HepG2 (cell line): ENCODE measurements at regions not wholly inside any gene's neighbourhood (a gene's known extent, or its start where the extent isn't known, plus 50 kb on each side); places are given as distances from the start of the nearest gene placed in this dataset.

Source experiments
- ATAC-seq: fragments of 200-7000 bp; cut with Tn5 transposase; 3 replicates; pipeline ENCODE4 v1.9.1; 2020; ENCODE audit warnings: mild to moderate bottlenecking, moderate library complexity
- BruUV-seq: library from RNA; stranded (reverse); fragments of 400-500 nt; replicated peaks from 2 replicates; lab custom pipeline; 2021; lab: Mats Ljungman, UMichigan
- CTCF ChIA-PET: fragments of 300-600 bp; formaldehyde crosslinking; extraction: SDS; loops from one replicate; lab custom pipeline; 2021; ENCODE audit warnings: low total read pairs, inconsistent platforms, low intra/inter-chr PET ratio; lab: Yijun Ruan, JAX
- POLR2A ChIA-PET: fragments of 350-600 bp; sonication (Branson Sonifier 250); formaldehyde crosslinking; loops from one replicate; lab custom pipeline; 2020; ENCODE audit warnings: antibody characterized with exemption, inconsistent platforms; lab: Yijun Ruan, JAX
- DNase-seq: peaks from one replicate; pipeline ENCODE4 v3.0.0-alpha.2; 2015; ENCODE audit warnings: low spot score
- FAIRE-seq: peaks from 3 replicates; lab custom pipeline; 2011; peaks lifted over from hg19 to GRCh38; lab: Jason Lieb, UNC
- H2AFZ ChIP-seq: one replicate; pipeline ENCODE4 v1.6.1; 2011; ENCODE audit warnings: low read length, inconsistent platforms
- H3K27ac ChIP-seq: fragments of 300-600 bp; 3 replicates; pipeline ENCODE4 v1.8.0; 2011; ENCODE audit warnings: mixed run types, mild to moderate bottlenecking, mixed read lengths, low read length, inconsistent platforms; ENCODE audit not compliant: insufficient read depth; ENCODE audit errors: extremely low read length
- H3K27me3 ChIP-seq, 2 experiments: fragments of 200-600 bp in 1 of 2; 2 replicates in 1 of 2; 3 replicates in 1 of 2; pipeline versions ENCODE4 v1.6.0 to v1.8.0; 2011; ENCODE audit warnings: low read length in 2 of 2, mild to moderate bottlenecking in 2 of 2, moderate library complexity in 2 of 2, inconsistent platforms in 1 of 2; ENCODE audit not compliant: insufficient read depth in 2 of 2, control insufficient read depth in 1 of 2
- H3K36me3 ChIP-seq, 2 experiments: fragments of 200-600 bp in 1 of 2; replicated peaks in 1 of 2; 2 replicates in 1 of 2; 3 replicates in 1 of 2; pipeline versions ENCODE4 v1.5.1 to v1.8.0; 2011; ENCODE audit warnings: low read length in 2 of 2, inconsistent platforms in 1 of 2; ENCODE audit not compliant: insufficient read depth in 2 of 2, control insufficient read depth in 1 of 2
- H3K4me1 ChIP-seq: 2 replicates; pipeline ENCODE4 v1.5.1; 2012; ENCODE audit warnings: low read length, inconsistent platforms; ENCODE audit not compliant: insufficient read depth
- H3K4me2 ChIP-seq: 2 replicates; pipeline ENCODE4 v1.6.0; 2011; ENCODE audit warnings: low read depth, low read length, inconsistent platforms
- H3K4me3 ChIP-seq, 3 experiments: fragments of 200-600 bp in 1 of 3; sonication (generic), shearing (Covaris generic) in 1 of 3; replicated peaks in 1 of 3; 2 replicates each; pipeline ENCODE4 v1.5.1; 2011 to 2016; ENCODE audit warnings: low read length in 3 of 3, inconsistent platforms in 2 of 3, low read depth in 2 of 3, mild to moderate bottlenecking in 2 of 3, control low read depth in 1 of 3, mixed read lengths in 1 of 3; ENCODE audit not compliant: insufficient read depth in 1 of 3
- H3K79me2 ChIP-seq: one replicate; pipeline ENCODE4 v1.6.1; 2011; ENCODE audit warnings: low read length, inconsistent platforms; ENCODE audit not compliant: insufficient read depth
- H3K9ac ChIP-seq: 2 replicates; pipeline ENCODE4 v1.6.0; 2011; ENCODE audit warnings: mild to moderate bottlenecking, low read depth, low read length, inconsistent platforms; ENCODE audit not compliant: insufficient read depth
- H3K9me3 ChIP-seq: 2 replicates; pipeline ENCODE4 v1.5.1; 2012; ENCODE audit warnings: mild to moderate bottlenecking, low read length
- H4K20me1 ChIP-seq: 2 replicates; pipeline ENCODE4 v1.6.0; 2011; ENCODE audit warnings: inconsistent platforms, mild to moderate bottlenecking, low read length, moderate library complexity; ENCODE audit not compliant: insufficient read depth
- CREBL2 ChIP-seq: sonication (generic); formaldehyde crosslinking; IDR thresholded peaks from 2 replicates; pipeline ENCODE4 v1.8.1; 2023; ENCODE audit warnings: missing genetic modification reagents, mild to moderate bottlenecking, borderline replicate concordance
- KAT8 ChIP-seq: IDR thresholded peaks from 2 replicates; pipeline ENCODE4 v1.6.1; 2016; ENCODE audit warnings: missing genetic modification reagents, missing compliant biosample characterization
- PHF21A ChIP-seq: sonication (generic); formaldehyde crosslinking; IDR thresholded peaks from 2 replicates; pipeline ENCODE4 v1.5.0; 2020; ENCODE audit warnings: mild to moderate bottlenecking, missing genetic modification reagents
- ZMAT3 ChIP-seq: sonication (generic); formaldehyde crosslinking; conservative IDR thresholded peaks from 2 replicates; pipeline ENCODE4 v1.7.0; 2021; ENCODE audit warnings: missing genetic modification reagents
- ZNF281 ChIP-seq: sonication (generic); formaldehyde crosslinking; IDR thresholded peaks from 2 replicates; pipeline ENCODE4 v1.4.0; 2020; ENCODE audit warnings: missing genetic modification reagents, borderline replicate concordance
- ZNF460 ChIP-seq: sonication (generic); formaldehyde crosslinking; IDR thresholded peaks from 2 replicates; pipeline ENCODE4 v1.5.1; 2020; ENCODE audit warnings: missing genetic modification reagents, mild to moderate bottlenecking, borderline replicate concordance
- ZNF674 ChIP-seq: sonication (generic); formaldehyde crosslinking; IDR thresholded peaks from 2 replicates; pipeline ENCODE4 v1.5.0; 2020; ENCODE audit warnings: low read depth, mild to moderate bottlenecking, missing genetic modification reagents
- ZNF703 ChIP-seq: sonication (generic); formaldehyde crosslinking; IDR thresholded peaks from 2 replicates; pipeline ENCODE4 v1.5.1; 2020; ENCODE audit warnings: missing genetic modification reagents, mild to moderate bottlenecking, moderate library complexity, borderline replicate concordance
- ZNF75D ChIP-seq: sonication (generic); formaldehyde crosslinking; IDR thresholded peaks from 2 replicates; pipeline ENCODE4 v1.8.1; 2023; ENCODE audit warnings: missing genetic modification reagents, mild to moderate bottlenecking, borderline replicate concordance
- ZNF768 ChIP-seq: sonication (generic); formaldehyde crosslinking; IDR thresholded peaks from 2 replicates; pipeline ENCODE4 v1.4.0; 2020; ENCODE audit warnings: missing genetic modification reagents
- WGBS: methylation state at CpG from one replicate; pipeline ENCODE4 v1.1.6; 2017; ENCODE audit warnings: low lambda C conversion rate; 5-methylcytosine and 5-hydroxymethylcytosine counted together
- in situ Hi-C: cut with HindIII; loops from 2 replicates; pipeline ENCODE4 v1.10.0; 2017; ENCODE audit warnings: low pct_unique_long_range_greater_than_20kb; ENCODE audit not compliant: extremely low pct_ligation_motif_present
- intact Hi-C: fragments of 100-400 bp; cut with micrococcal nuclease; formaldehyde crosslinking; loops from one replicate; pipeline ENCODE4 v1.10.0; 2022; ENCODE audit not compliant: unreplicated experiment
- TF ChIP-seq, protein P1 (sequence below): sonication (generic); formaldehyde crosslinking; IDR thresholded peaks from 2 replicates; pipeline ENCODE4 v1.4.0; 2020; ENCODE audit warnings: missing genetic modification reagents
- TF ChIP-seq, protein P2 (sequence below): sonication (generic); formaldehyde crosslinking; IDR thresholded peaks from 2 replicates; pipeline ENCODE4 v1.8.0; 2022; ENCODE audit warnings: mild to moderate bottlenecking, missing genetic modification reagents, moderate library complexity
- TF ChIP-seq, protein P3 (sequence below): IDR thresholded peaks from 2 replicates; pipeline ENCODE4 v1.6.1; 2016

DNA sequence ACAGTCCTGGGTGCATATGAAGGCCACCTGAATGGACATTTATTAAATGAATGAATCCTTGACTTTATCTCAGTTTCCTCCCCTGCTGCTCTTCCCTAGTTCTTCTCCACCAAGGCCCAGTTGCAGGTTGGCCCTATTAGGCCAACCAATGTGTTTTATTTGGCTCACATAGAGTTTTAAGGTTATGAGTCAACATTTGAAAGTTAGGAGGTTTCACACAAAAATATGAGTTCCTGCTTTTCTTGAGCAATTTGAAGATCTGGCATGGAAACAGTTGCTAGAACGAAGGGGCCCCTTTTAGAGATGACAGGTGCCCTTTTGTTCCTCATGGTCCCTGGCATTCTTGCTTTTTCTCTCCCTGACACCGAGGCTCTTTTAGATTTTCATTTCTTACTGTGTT lies 83.0 kb upstream of the PDZRN3 start:
- ATAC-seq (no peak), DNase-seq (no peak)
- Histone ChIP-seq H3K4me2 (no peak overlapping the region), H3K27ac (no peak overlapping the region), H4K20me1 (no peaks in the 10 kb centered on the region), H3K4me3 (no peak overlapping the region), H3K36me3 (no peaks in the 10 kb centered on the region), H3K79me2 (no peaks in the 10 kb centered on the region), H3K9ac (no peak overlapping the region)
- intact Hi-C loops = no loop called here
- CTCF ChIA-PET = no interaction called here
- BruUV-seq = no TSS peak
- TF ChIP-seq, protein P1, sequence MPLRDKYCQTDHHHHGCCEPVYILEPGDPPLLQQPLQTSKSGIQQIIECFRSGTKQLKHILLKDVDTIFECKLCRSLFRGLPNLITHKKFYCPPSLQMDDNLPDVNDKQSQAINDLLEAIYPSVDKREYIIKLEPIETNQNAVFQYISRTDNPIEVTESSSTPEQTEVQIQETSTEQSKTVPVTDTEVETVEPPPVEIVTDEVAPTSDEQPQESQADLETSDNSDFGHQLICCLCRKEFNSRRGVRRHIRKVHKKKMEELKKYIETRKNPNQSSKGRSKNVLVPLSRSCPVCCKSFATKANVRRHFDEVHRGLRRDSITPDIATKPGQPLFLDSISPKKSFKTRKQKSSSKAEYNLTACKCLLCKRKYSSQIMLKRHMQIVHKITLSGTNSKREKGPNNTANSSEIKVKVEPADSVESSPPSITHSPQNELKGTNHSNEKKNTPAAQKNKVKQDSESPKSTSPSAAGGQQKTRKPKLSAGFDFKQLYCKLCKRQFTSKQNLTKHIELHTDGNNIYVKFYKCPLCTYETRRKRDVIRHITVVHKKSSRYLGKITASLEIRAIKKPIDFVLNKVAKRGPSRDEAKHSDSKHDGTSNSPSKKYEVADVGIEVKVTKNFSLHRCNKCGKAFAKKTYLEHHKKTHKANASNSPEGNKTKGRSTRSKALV (CRISPR knock-in tag) = no peak
- TF ChIP-seq ZNF460 (no peak), CREBL2 (CRISPR knock-in tag) (no peak)
- TF ChIP-seq, protein P2, sequence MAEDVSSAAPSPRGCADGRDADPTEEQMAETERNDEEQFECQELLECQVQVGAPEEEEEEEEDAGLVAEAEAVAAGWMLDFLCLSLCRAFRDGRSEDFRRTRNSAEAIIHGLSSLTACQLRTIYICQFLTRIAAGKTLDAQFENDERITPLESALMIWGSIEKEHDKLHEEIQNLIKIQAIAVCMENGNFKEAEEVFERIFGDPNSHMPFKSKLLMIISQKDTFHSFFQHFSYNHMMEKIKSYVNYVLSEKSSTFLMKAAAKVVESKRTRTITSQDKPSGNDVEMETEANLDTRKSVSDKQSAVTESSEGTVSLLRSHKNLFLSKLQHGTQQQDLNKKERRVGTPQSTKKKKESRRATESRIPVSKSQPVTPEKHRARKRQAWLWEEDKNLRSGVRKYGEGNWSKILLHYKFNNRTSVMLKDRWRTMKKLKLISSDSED (CRISPR knock-in tag) = no peak
- TF ChIP-seq, all 625 proteins: peak for 0
- H3K9me3 ChIP-seq = no peaks in the 10 kb centered on the region
- WGBS = 2% methylated on average over 2 of the region's 2 CpGs
- POLR2A ChIA-PET = no interaction called here
- FAIRE-seq = no peak
- no peaks in the 10 kb centered on the region for H3K4me1 ChIP-seq
- in situ Hi-C loops = no loop called here
- no peak overlapping the region for H2AFZ ChIP-seq
- no peaks in the 10 kb centered on the region for H3K27me3 ChIP-seq

- ChIA-PET POLR2A (no interaction called here), CTCF (no interaction called here)
- H3K9me3 ChIP-seq = no peaks in the 10 kb centered on the region
- H3K36me3 ChIP-seq = no peaks in the 10 kb centered on the region
- in situ Hi-C loops = no loop called here
- intact Hi-C loops = no loop called here
- H3K27me3 ChIP-seq = no peaks in the 10 kb centered on the region
- H2AFZ ChIP-seq = no peak overlapping the region
- FAIRE-seq = no peak
- ATAC-seq = no peak
- H3K4me1 ChIP-seq = no peaks in the 10 kb centered on the region
- no peak overlapping the region for H3K4me2 ChIP-seq
- WGBS = 57% methylated on average over 1 of the region's 1 CpG
- no peaks in the 10 kb centered on the region for H4K20me1 ChIP-seq
- BruUV-seq = no TSS peak
- no peak overlapping the region for H3K27ac ChIP-seq
- DNase-seq = no peak
- no peaks in the 10 kb centered on the region for H3K79me2 ChIP-seq
- no peak overlapping the region for H3K9ac ChIP-seq
- H3K4me3 ChIP-seq = no peak overlapping the region
- TF ChIP-seq PHF21A (CRISPR knock-in tag) (no peak), ZNF674 (CRISPR knock-in tag) (no peak), ZNF768 (CRISPR knock-in tag) (no peak), ZNF281 (CRISPR knock-in tag) (no peak), ZNF703 (CRISPR knock-in tag) (no peak), KAT8 (no peak), ZNF75D (no peak), ZMAT3 (CRISPR knock-in tag) (no peak)
- TF ChIP-seq, protein P3, sequence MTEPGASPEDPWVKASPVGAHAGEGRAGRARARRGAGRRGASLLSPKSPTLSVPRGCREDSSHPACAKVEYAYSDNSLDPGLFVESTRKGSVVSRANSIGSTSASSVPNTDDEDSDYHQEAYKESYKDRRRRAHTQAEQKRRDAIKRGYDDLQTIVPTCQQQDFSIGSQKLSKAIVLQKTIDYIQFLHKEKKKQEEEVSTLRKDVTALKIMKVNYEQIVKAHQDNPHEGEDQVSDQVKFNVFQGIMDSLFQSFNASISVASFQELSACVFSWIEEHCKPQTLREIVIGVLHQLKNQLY = no peak
Observed at GRCh38 chr3:73706771-73707170, 82.0 kb upstream of the PDZRN3 start.
